K562 (cell line): ENCODE measurements at regions not wholly inside any gene's neighbourhood (a gene's known extent, or its start where the extent isn't known, plus 50 kb on each side); places are given as distances from the start of the nearest gene placed in this dataset.

ENCODE experiments used
- ATAC-seq: fragments of 200-7000 bp; cut with Tn5 transposase; 3 replicates; pipeline ENCODE4 v1.9.1; 2020; ENCODE audit warnings: moderate library complexity
- BruUV-seq: library from RNA; stranded (reverse); fragments of 400-500 nt; replicated peaks from 2 replicates; lab custom pipeline; 2021; lab: Mats Ljungman, UMichigan
- CTCF ChIA-PET: fragments of 300-600 bp; formaldehyde crosslinking; extraction: SDS; loops from one replicate; lab custom pipeline; 2021; ENCODE audit warnings: low intra/inter-chr PET ratio; lab: Yijun Ruan, JAX
- POLR2A ChIA-PET: fragments of 300-600, 350-650 bp; sonication (Branson Sonifier 250); formaldehyde crosslinking; extraction: SDS; loops from one replicate; lab custom pipeline; 2021; ENCODE audit warnings: antibody characterized with exemption, inconsistent platforms; lab: Yijun Ruan, JAX
- DNase-seq, 4 experiments: peaks; one replicate each; pipeline versions ENCODE4 v3.0.0 to v3.0.0-alpha.2; 2011 to 2018; ENCODE audit warnings: low spot score in 3 of 4, mixed read lengths in 3 of 4; ENCODE audit errors: extremely low read depth in 1 of 4
- FAIRE-seq: peaks from 2 replicates; lab custom pipeline; 2011; peaks lifted over from hg19 to GRCh38; lab: Jason Lieb, UNC
- H2AFZ ChIP-seq: 2 replicates; pipeline ENCODE4 v1.6.0; 2011; ENCODE audit warnings: low read depth, low read length, control low read depth, inconsistent platforms
- H3K27ac ChIP-seq: fragments of 200-600 bp; 3 replicates; pipeline ENCODE4 v1.8.0; 2011; ENCODE audit warnings: low read depth, mild to moderate bottlenecking, control low read depth, inconsistent platforms, low read length, moderate library complexity, mixed read lengths; ENCODE audit errors: extremely low read depth
- H3K27me3 ChIP-seq, 2 experiments: fragments of 300-600 bp in 1 of 2; 2 replicates in 1 of 2; 3 replicates in 1 of 2; pipeline versions ENCODE4 v1.6.0 to v1.8.0; 2011; ENCODE audit warnings: inconsistent platforms in 2 of 2, low read length in 2 of 2, mild to moderate bottlenecking in 1 of 2, mixed read lengths in 1 of 2, moderate library complexity in 1 of 2; ENCODE audit not compliant: control insufficient read depth in 2 of 2, insufficient read depth in 2 of 2
- H3K36me3 ChIP-seq: fragments of 300-600 bp; 3 replicates; pipeline ENCODE4 v1.8.0; 2011; ENCODE audit warnings: mild to moderate bottlenecking, low read length, inconsistent platforms; ENCODE audit not compliant: control insufficient read depth, insufficient read depth
- H3K4me1 ChIP-seq, 2 experiments: fragments of 200-600 bp in 1 of 2; replicated peaks in 1 of 2; 2 replicates in 1 of 2; 3 replicates in 1 of 2; pipeline versions ENCODE4 v1.5.1 to v1.8.0; 2011; ENCODE audit warnings: inconsistent platforms in 2 of 2, low read length in 2 of 2, mild to moderate bottlenecking in 1 of 2, mixed read lengths in 1 of 2, moderate library complexity in 1 of 2; ENCODE audit not compliant: control insufficient read depth in 2 of 2, insufficient read depth in 2 of 2
- H3K4me2 ChIP-seq: 2 replicates; pipeline ENCODE4 v1.6.1; 2011; ENCODE audit warnings: low read length, control low read depth, inconsistent platforms, mixed read lengths; ENCODE audit not compliant: insufficient read depth
- H3K4me3 ChIP-seq: fragments of 200-600 bp; sonication (generic), shearing (Covaris generic); 2 replicates; pipeline ENCODE4 v1.5.1; 2016; ENCODE audit warnings: control low read depth, inconsistent platforms
- H3K79me2 ChIP-seq: fragments of 200-600 bp; 3 replicates; pipeline ENCODE4 v1.8.0; 2011; ENCODE audit warnings: low read length, inconsistent platforms; ENCODE audit not compliant: control insufficient read depth, insufficient read depth
- H3K9ac ChIP-seq, 2 experiments: 2 replicates each; pipeline versions ENCODE4 v1.6.0 to v1.6.1; 2011; ENCODE audit warnings: low read depth in 2 of 2, low read length in 2 of 2, control low read depth in 1 of 2, inconsistent platforms in 1 of 2, mild to moderate bottlenecking in 1 of 2, mixed read lengths in 1 of 2; ENCODE audit not compliant: insufficient read depth in 1 of 2
- H3K9me1 ChIP-seq: one replicate; pipeline ENCODE4 v1.6.0; 2011; ENCODE audit warnings: inconsistent platforms, mild to moderate bottlenecking, low read length, moderate library complexity; ENCODE audit not compliant: control insufficient read depth, insufficient read depth
- H3K9me3 ChIP-seq: replicated peaks from 2 replicates; pipeline ENCODE4 v1.5.1; 2011; ENCODE audit warnings: low read depth, low read length, inconsistent platforms; ENCODE audit not compliant: control insufficient read depth, insufficient read depth
- H4K20me1 ChIP-seq: replicated peaks from 2 replicates; pipeline ENCODE4 v1.6.1; 2011; ENCODE audit warnings: low read length, inconsistent platforms, mixed read lengths; ENCODE audit not compliant: control insufficient read depth, insufficient read depth
- POLR2B ChIP-seq: fragments of 450-650 bp; IDR thresholded peaks from 2 replicates; pipeline ENCODE4 v1.6.1; 2018; ENCODE audit warnings: low read depth; ENCODE audit not compliant: partially characterized antibody
- TCF3 ChIP-seq: sonication (generic); formaldehyde crosslinking; IDR thresholded peaks from 2 replicates; pipeline ENCODE4 v1.4.0; 2020; ENCODE audit warnings: mild to moderate bottlenecking, missing genetic modification reagents
- ZNF280A ChIP-seq: fragments of 450-650 bp; IDR thresholded peaks from 2 replicates; pipeline ENCODE4 v1.6.1; 2018; ENCODE audit warnings: mild to moderate bottlenecking, low read depth; ENCODE audit not compliant: partially characterized antibody
- ZNF589 ChIP-seq: fragments of 200-800 bp; sonication (Bioruptor generic); IDR thresholded peaks from 2 replicates; pipeline ENCODE4 v1.6.1; 2016; ENCODE audit warnings: low read depth, missing genetic modification characterization, missing compliant biosample characterization
- WGBS: fragments of 100-300 bp; shearing (Covaris generic); methylation state at CpG from one replicate; pipeline ENCODE4 v1.1.6; 2016; ENCODE audit warnings: low coverage, mixed read lengths; ENCODE audit not compliant: insufficient coverage; ENCODE audit errors: missing lambda C conversion rate; 5-methylcytosine and 5-hydroxymethylcytosine counted together
- in situ Hi-C: fragments of 300-500 bp; cut with MboI; formaldehyde crosslinking; loops from 4 replicates; pipeline ENCODE4 v1.15.0; 2018; ENCODE audit warnings: inconsistent platforms, mixed read lengths
- intact Hi-C: fragments of 100-400 bp; cut with micrococcal nuclease; formaldehyde crosslinking; loops from 2 replicates; pipeline ENCODE4 v1.14.2; 2022

DNA sequence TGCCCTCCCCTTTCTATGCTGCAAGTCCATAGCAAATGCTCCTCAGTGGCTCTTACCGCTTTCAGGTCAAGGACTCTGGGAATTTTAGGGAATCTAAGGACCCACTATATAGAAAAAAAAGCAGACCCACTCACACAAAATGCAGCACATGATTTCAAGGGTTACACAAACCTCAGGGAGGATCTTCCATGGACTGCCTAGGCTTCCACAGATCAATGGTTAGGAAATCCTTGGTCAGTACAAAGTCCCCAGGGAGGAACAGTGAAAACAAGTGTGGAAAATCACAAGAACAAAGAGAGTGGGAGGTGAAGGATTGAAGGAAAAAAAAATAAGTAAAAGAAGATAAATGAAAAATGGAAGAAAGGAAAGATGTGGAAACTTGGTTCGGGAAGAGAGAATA, 188.4 kb downstream of the AHR start:
- ChIA-PET CTCF (no interaction called here), POLR2A (no interaction called here)
- DNase-seq (no peak), FAIRE-seq (no peak), ATAC-seq (no peak)
- in situ Hi-C loops, result no loop called here
- intact Hi-C loops, result no loop called here
- no peak overlapping the region for H2AFZ ChIP-seq
- H3K27ac ChIP-seq, result no peak overlapping the region
- H3K9me3 ChIP-seq, result no peaks in the 10 kb centered on the region
- no peaks in the 10 kb centered on the region for H3K36me3 ChIP-seq
- no peaks in the 10 kb centered on the region for H3K27me3 ChIP-seq
- no peaks in the 10 kb centered on the region for H3K79me2 ChIP-seq
- no peaks in the 10 kb centered on the region for H3K9me1 ChIP-seq
- no peak overlapping the region for H3K4me2 ChIP-seq
- H4K20me1 ChIP-seq, result no peaks in the 10 kb centered on the region
- WGBS, result 0% methylated on average over 2 of the region's 2 CpGs
- no peak overlapping the region for H3K4me3 ChIP-seq
- H3K4me1 ChIP-seq, result no peaks in the 10 kb centered on the region
- TF ChIP-seq ZNF280A (no peak), TCF3 (CRISPR knock-in tag) (no peak)
- BruUV-seq, result no TSS peak
- no peak overlapping the region for H3K9ac ChIP-seq

DNA sequence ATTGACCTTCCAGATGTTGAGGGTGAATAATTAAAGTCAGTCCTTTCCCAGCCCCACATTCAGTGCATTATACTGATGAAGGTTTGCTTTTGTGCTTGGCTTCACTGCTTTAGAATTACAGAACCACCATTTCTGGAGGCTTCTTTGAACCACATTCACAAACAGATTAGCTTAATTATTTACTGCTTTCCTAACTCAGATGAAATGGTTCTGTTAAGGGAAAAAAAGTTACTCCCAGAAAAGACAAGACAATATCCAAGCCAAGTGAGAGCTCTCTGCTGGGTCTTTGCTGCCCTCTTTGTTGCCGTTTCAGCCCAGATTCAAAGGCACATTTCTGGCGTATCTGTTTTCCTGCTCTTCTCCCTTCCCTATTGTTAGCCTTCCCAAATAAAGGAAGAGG, 188.9 kb downstream of the AHR start:
- H4K20me1 ChIP-seq, result no peaks in the 10 kb centered on the region
- ATAC-seq, result no peak
- no peaks in the 10 kb centered on the region for H3K36me3 ChIP-seq
- H3K9me1 ChIP-seq, result no peaks in the 10 kb centered on the region
- H2AFZ ChIP-seq, result no peak overlapping the region
- CTCF ChIA-PET, result no interaction called here
- BruUV-seq, result no TSS peak
- in situ Hi-C loops, result no loop called here
- intact Hi-C loops, result no loop called here
- no peak for TF ChIP-seq ZNF589 (CRISPR knock-in tag)
- TF ChIP-seq POLR2B, result no peak
- H3K4me1 ChIP-seq, result no peaks in the 10 kb centered on the region
- H3K27me3 ChIP-seq, result no peaks in the 10 kb centered on the region
- H3K79me2 ChIP-seq, result no peaks in the 10 kb centered on the region
- no peak overlapping the region for H3K9ac ChIP-seq
- no peak for DNase-seq
- POLR2A ChIA-PET, result no interaction called here
- H3K9me3 ChIP-seq, result no peaks in the 10 kb centered on the region
- 0% methylated on average over 2 of the region's 2 CpGs for WGBS
- no peak overlapping the region for H3K4me3 ChIP-seq
- FAIRE-seq, result no peak
- H3K4me2 ChIP-seq, result no peak overlapping the region
- no peak overlapping the region for H3K27ac ChIP-seq
